ENCODE measurements at regions not wholly inside any gene's neighbourhood (a gene's known extent, or its start where the extent isn't known, plus 50 kb on each side); places are given as distances from the start of the nearest gene placed in this dataset.

- Histone ChIP-seq H3K4me3 (no peak overlapping the region), H3K36me3 (no peaks in the 10 kb centered on the region), H3K9ac (no peak overlapping the region), H3K27me3 (no peaks in the 10 kb centered on the region), H3K4me2 (no peak overlapping the region), H3K9me3 (no peaks in the 10 kb centered on the region), H3K27ac (no peak overlapping the region), H4K20me1 (no peaks in the 10 kb centered on the region), H3K4me1 (no peaks in the 10 kb centered on the region)
- TF ChIP-seq Cebpa-rat (IDR thresholded peaks at IDR 0.05): no peak
These were observed 164.7 kb downstream of the LTN1 start for GRCh38 chr21:28828021-28828420.

- Histone ChIP-seq H3K9ac (no peak overlapping the region), H4K20me1 (no peaks in the 10 kb centered on the region), H3K36me3 (no peaks in the 10 kb centered on the region), H3K4me1 (no peaks in the 10 kb centered on the region), H3K9me3 (no peaks in the 10 kb centered on the region), H3K27ac (no peak overlapping the region), H3K4me2 (no peak overlapping the region), H3K27me3 (no peaks in the 10 kb centered on the region), H3K4me3 (no peak overlapping the region)
- no peak for TF ChIP-seq Cebpa-rat (IDR thresholded peaks at IDR 0.05)
These were observed 165.3 kb downstream of the LTN1 start for GRCh38 chr21:28827422-28827821.

GRCh38 chr21:28826569-28826968 lies 166.1 kb downstream of the LTN1 start:
- Histone ChIP-seq H3K4me3 (no peak overlapping the region), H3K27me3 (no peaks in the 10 kb centered on the region), H3K9me3 (no peaks in the 10 kb centered on the region), H3K4me2 (no peak overlapping the region), H3K9ac (no peak overlapping the region), H3K27ac (no peak overlapping the region), H3K4me1 (no peaks in the 10 kb centered on the region), H4K20me1 (no peaks in the 10 kb centered on the region), H3K36me3 (no peaks in the 10 kb centered on the region)
- TF ChIP-seq Cebpa-rat (IDR thresholded peaks at IDR 0.05): no peak

GRCh38 chr21:28826021-28826420 lies 166.7 kb downstream of the LTN1 start:
- Histone ChIP-seq H3K4me2 (no peak overlapping the region), H4K20me1 (no peaks in the 10 kb centered on the region), H3K27me3 (no peaks in the 10 kb centered on the region), H3K9ac (no peak overlapping the region), H3K9me3 (no peaks in the 10 kb centered on the region), H3K27ac (no peak overlapping the region), H3K4me3 (no peak overlapping the region), H3K4me1 (no peaks in the 10 kb centered on the region), H3K36me3 (no peaks in the 10 kb centered on the region)
- no peak for TF ChIP-seq Cebpa-rat (IDR thresholded peaks at IDR 0.05)

GRCh38 chr21:28823429-28823828 lies 169.2 kb downstream of the LTN1 start:
- Histone ChIP-seq H3K4me3 (no peak overlapping the region), H3K27ac (no peak overlapping the region), H3K36me3 (no peaks in the 10 kb centered on the region), H4K20me1 (no peaks in the 10 kb centered on the region), H3K9me3 (no peaks in the 10 kb centered on the region), H3K4me1 (no peaks in the 10 kb centered on the region), H3K4me2 (no peak overlapping the region), H3K9ac (no peak overlapping the region), H3K27me3 (no peaks in the 10 kb centered on the region)
- TF ChIP-seq Cebpa-rat (IDR thresholded peaks at IDR 0.05): no peak

- Histone ChIP-seq H3K36me3 (no peaks in the 10 kb centered on the region), H3K27ac (no peak overlapping the region), H3K4me1 (no peaks in the 10 kb centered on the region), H3K4me2 (no peak overlapping the region), H3K27me3 (no peaks in the 10 kb centered on the region), H3K9ac (no peak overlapping the region), H3K4me3 (no peak overlapping the region), H3K9me3 (no peaks in the 10 kb centered on the region), H4K20me1 (no peaks in the 10 kb centered on the region)
- TF ChIP-seq Cebpa-rat (IDR thresholded peaks at IDR 0.05): no peak
These were observed 170.0 kb downstream of the LTN1 start for GRCh38 chr21:28822486-28823335.

GRCh38 chr21:28822123-28822399 lies 170.6 kb downstream of the LTN1 start:
- Histone ChIP-seq H4K20me1 (no peaks in the 10 kb centered on the region), H3K9ac (no peak overlapping the region), H3K27ac (no peak overlapping the region), H3K4me2 (no peak overlapping the region), H3K27me3 (no peaks in the 10 kb centered on the region), H3K9me3 (no peaks in the 10 kb centered on the region), H3K4me3 (no peak overlapping the region), H3K36me3 (no peaks in the 10 kb centered on the region), H3K4me1 (no peaks in the 10 kb centered on the region)
- no peak for TF ChIP-seq Cebpa-rat (IDR thresholded peaks at IDR 0.05)

- Histone ChIP-seq H4K20me1 (no peaks in the 10 kb centered on the region), H3K27me3 (no peaks in the 10 kb centered on the region), H3K36me3 (no peaks in the 10 kb centered on the region), H3K4me2 (no peak overlapping the region), H3K4me1 (no peaks in the 10 kb centered on the region), H3K9me3 (no peaks in the 10 kb centered on the region), H3K4me3 (no peak overlapping the region), H3K27ac (no peak overlapping the region), H3K9ac (no peak overlapping the region)
- TF ChIP-seq Cebpa-rat (IDR thresholded peaks at IDR 0.05): no peak
These were observed 171.2 kb downstream of the LTN1 start for GRCh38 chr21:28821276-28822122.

- H4K20me1 ChIP-seq: no peaks in the 10 kb centered on the region
- no peak overlapping the region for H3K4me3 ChIP-seq
- H3K27me3 ChIP-seq: no peaks in the 10 kb centered on the region
- H3K9ac ChIP-seq: no peak overlapping the region
- no peak for TF ChIP-seq Cebpa-rat (IDR thresholded peaks at IDR 0.05)
- H3K4me1 ChIP-seq: no peaks in the 10 kb centered on the region
- H3K4me2 ChIP-seq: no peak overlapping the region
- no peaks in the 10 kb centered on the region for H3K9me3 ChIP-seq
- no peaks in the 10 kb centered on the region for H3K36me3 ChIP-seq
- no peak overlapping the region for H3K27ac ChIP-seq
These were observed 173.9 kb downstream of the LTN1 start for GRCh38 chr21:28818663-28819278.

- no peaks in the 10 kb centered on the region for H3K27me3 ChIP-seq
- H4K20me1 ChIP-seq: no peaks in the 10 kb centered on the region
- TF ChIP-seq Cebpa-rat (IDR thresholded peaks at IDR 0.05): no peak
- H3K9ac ChIP-seq: no peak overlapping the region
- H3K36me3 ChIP-seq: no peaks in the 10 kb centered on the region
- H3K27ac ChIP-seq: no peak overlapping the region
- H3K4me1 ChIP-seq: no peaks in the 10 kb centered on the region
- no peak overlapping the region for H3K4me2 ChIP-seq
- H3K4me3 ChIP-seq: no peak overlapping the region
- no peaks in the 10 kb centered on the region for H3K9me3 ChIP-seq
These were observed 174.8 kb downstream of the LTN1 start for GRCh38 chr21:28817871-28818270.

Data from BLaER1 (cell line).